Vagina (tissue), 2 donors: ENCODE measurements at regions not wholly inside any gene's neighbourhood (a gene's known extent, or its start where the extent isn't known, plus 50 kb on each side); places are given as distances from the start of the nearest gene placed in this dataset.
"Not testable (repeated sequence)": the region's sequence is repeated elsewhere in the genome, so short reads cannot be mapped to it uniquely, and the experiment has no call there.

ENCODE experiments used
- POLR2AphosphoS5 ChIP-seq, 2 donors: sonication (generic); formaldehyde crosslinking; IDR thresholded peaks; one replicate each; pipeline ENCODE4 v1.9.0; 2017; ENCODE audit warnings: antibody characterized with exemption in 2 of 2, mild to moderate bottlenecking in 2 of 2, low read depth in 1 of 2; ENCODE audit not compliant: insufficient read depth in 1 of 2
- TF ChIP-seq, protein P1 (sequence below), 3 experiments: fragments of 450-650 bp in 2 of 3; fragments of 200-600 bp in 1 of 3; sonication (generic) in 1 of 3; IDR thresholded peaks; one replicate each; pipeline ENCODE4 v1.5.1; 2017 to 2019; ENCODE audit warnings: antibody characterized with exemption in 3 of 3, mild to moderate bottlenecking in 2 of 3, moderate library complexity in 2 of 3

DNA sequence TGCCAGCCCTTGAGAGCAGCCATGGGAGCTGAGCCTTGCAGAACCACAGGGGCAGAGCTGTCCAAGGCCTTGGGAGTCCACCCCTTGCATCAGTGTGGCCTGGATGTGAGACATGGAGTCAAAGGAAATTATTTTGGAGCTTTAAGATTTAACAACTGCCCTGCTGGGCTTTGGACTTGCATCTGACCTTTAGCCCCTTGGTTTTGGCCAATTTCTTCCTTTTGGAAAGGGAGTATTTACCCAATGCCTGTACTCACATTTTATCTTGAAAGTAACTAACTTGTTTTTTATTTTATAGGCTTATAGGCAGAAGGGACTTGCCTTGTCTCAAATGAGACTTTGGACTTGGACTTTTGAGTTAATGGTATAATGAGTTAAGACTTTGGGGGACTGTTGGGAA lies 92.7 kb downstream of the EHF start:
- TF ChIP-seq, protein P1, sequence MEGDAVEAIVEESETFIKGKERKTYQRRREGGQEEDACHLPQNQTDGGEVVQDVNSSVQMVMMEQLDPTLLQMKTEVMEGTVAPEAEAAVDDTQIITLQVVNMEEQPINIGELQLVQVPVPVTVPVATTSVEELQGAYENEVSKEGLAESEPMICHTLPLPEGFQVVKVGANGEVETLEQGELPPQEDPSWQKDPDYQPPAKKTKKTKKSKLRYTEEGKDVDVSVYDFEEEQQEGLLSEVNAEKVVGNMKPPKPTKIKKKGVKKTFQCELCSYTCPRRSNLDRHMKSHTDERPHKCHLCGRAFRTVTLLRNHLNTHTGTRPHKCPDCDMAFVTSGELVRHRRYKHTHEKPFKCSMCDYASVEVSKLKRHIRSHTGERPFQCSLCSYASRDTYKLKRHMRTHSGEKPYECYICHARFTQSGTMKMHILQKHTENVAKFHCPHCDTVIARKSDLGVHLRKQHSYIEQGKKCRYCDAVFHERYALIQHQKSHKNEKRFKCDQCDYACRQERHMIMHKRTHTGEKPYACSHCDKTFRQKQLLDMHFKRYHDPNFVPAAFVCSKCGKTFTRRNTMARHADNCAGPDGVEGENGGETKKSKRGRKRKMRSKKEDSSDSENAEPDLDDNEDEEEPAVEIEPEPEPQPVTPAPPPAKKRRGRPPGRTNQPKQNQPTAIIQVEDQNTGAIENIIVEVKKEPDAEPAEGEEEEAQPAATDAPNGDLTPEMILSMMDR (IDR thresholded peaks at IDR 0.05): not testable (repeated sequence)
- TF ChIP-seq POLR2AphosphoS5 (IDR thresholded peaks at IDR 0.05; ENCODE audit: insufficient read depth in 1 of 2, low read depth in 1 of 2): not testable (repeated sequence)
